Activated CD4-positive, alpha-beta T cell treated with anti-CD3 and anti-CD28 coated beads, Interleukin-10, Interleukin-2, amounts not matched to agents 100 ng/mL and 50 ng/mL, durations not matched to agents 16 hours and 8 hours (primary cell): ENCODE measurements at regions not wholly inside any gene's neighbourhood (a gene's known extent, or its start where the extent isn't known, plus 50 kb on each side); places are given as distances from the start of the nearest gene placed in this dataset.

ENCODE experiments used
- DNase-seq: peaks from one replicate; pipeline ENCODE4 v3.0.0-alpha.2; 2020

DNA sequence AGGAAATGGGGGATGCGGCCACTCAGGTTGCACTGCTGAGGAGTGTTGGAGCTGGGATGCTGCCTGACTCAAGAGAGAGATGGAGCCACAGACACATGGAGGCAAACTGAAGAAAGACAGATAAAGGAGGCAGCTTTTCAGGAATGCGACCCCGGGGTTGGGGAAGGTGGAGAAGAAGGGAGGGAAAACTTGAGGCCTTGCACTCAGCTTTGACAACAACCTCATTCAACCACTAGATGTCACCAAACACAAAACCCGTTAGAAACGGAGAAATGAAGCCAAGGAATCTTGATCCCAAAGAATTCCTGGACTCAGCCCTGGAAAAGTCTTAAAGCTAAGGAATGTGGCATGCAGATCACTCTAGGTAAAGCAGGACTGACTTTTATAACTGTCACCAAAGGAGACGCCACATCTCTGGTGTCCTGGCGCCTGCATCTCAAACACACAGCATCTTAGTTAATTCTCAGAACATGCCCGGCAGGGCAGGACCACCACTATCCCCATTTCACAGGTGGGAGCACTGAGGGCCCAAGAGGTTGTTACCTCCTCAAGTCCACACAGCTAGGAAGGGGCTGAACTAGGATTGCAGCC lies 59.6 kb upstream of the LMCD1 start:
- no peak for DNase-seq

DNA sequence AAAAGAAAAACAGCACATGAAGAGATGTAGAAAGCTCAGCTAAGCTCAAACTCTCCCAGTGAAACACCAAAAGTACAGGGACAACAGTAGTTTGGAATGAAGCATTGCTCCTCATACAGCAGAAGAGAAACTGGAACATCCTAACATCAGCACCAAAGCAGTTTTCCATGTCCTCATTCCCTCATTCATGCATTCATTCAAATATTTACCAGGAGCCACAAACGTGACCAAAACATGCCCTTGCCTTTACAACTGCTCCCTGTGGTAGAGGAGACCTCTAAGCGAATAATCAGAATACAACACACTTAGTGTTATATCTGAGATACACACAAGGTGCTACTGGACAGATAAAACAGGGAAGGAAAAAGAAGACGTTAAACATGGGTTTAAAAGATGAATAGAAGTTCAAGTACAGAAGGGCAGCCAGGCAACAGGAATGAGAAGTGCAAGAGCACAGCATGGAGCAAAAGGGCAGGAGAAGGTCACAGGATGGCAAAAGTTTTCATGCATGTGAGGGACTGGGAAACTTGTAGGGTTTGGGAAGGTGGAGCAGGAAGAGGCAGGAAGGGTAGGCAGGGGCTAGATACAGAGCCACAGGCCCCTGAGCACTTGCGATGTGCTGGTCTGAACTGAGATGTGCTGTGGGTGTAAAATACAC lies 58.5 kb upstream of the LMCD1 start:
- DNase-seq, result no peak

DNA sequence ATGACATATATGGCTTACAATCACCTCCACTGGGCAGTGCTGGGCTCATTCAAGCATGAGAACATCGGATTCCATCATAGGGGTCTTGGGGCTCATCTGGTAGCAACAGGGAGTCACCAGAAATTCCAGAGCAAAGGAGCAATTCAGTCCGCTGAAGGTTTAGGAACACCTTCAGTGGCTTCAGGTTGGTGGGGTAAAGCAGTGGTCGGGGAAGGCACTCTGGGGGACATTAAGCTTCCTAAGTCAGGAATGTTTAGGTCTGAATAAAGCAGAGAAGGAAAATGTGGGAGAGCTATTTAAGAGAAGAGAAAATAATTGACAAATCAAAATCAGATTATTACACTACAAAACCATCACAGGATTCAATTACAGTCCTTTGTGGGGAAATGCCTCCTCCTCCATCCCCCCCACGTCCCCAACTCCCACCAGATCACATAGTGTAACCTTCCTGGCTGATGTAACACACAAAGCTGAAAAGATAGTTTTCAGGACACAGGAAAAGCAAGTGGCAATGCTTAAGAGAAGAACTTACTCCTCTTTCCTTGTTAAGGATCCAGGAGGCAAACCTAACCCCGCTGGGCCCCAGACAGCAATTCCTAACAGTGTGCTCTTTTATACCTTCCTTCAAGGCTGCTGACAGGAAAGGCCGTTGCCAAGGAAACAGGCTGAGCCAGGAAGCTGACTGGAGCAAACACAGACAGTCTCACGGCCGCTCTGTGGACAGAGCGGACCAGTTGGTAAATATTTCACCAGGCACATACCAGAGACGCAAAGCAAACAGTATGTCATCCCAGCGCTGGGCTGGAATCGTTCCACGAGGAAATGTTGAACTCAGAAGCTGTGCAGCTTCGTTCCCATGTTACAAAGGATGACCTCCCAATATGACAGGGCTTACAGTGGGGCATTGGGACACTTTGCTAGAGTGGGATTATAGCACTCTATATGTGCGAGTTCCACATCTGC lies 57.5 kb upstream of the LMCD1 start:
- DNase-seq, result no peak

DNA sequence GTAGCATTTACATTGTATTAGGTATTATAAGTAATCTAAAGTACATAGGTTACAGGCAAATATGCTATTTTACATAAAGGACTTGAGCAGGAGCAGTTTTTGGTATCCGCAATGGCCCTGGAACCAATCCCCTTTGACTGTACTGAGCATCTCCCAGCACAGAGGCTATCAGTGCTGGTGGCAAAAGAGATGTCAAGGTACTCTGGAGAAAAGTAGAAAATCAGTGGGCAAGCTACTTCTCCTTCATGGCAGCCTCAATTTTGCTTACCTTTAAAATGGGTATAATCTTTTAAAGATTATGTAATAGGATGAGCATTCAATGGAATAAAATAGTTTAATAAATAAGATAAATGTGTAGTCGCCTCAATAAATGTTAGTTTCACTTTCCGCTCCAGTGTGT lies 56.7 kb upstream of the LMCD1 start:
- DNase-seq, result no peak

DNA sequence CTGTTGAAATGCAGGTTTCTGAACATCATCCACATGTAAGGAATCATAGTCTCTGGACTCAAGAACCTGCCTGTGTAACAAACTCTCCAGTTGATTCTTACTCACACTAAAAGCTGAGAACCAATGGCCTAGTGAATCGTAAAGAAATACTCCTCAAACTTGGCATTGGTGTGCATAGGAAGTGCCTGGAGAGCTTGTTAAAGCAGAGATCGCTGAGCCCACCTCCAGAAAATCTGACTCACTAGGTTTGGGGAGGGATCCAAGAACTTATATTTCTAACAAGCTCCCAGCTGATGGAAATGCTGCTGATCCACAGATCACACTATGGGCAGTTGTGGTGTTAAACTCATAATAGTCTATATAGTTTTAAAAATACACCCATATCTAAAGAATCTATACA lies 55.8 kb upstream of the LMCD1 start:
- DNase-seq, result no peak

DNA sequence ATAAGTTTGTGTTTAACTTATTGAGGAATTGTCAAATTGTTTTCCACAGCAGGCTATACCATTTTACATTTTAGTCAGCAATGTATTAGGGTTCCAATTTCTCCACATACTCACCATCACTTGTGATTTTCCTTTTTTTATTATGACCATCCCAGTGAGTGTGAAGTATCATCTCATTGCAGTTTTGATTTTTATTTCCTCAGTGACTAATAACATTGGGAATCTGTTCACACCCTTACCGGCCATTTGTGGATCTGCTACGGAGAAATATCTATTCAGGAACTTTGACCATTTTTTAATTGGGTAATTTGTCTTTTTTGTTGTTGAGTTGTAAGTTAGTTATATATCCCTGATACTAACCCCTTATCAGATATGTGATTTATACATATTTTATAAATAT lies 54.8 kb upstream of the LMCD1 start:
- no peak for DNase-seq

DNA sequence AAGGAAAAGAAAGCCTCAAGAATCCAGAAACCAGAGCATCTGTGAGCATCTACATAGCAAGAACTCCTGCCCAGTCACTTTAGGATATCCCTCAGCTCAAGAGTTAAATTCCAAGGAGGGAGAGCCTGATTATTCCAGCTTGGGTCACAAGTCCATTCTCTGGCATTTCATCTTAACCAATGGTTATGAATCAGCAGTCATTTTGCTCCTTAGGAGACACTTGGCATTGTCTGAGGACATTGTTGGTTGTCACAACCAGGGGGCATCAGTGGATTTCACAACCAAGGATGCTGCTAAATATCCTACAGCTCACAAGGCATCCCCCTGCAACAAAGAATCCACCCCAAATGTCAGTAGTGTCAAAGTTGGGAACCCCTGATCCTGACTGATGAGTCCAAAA lies 51.0 kb upstream of the LMCD1 start:
- DNase-seq, result no peak

DNA sequence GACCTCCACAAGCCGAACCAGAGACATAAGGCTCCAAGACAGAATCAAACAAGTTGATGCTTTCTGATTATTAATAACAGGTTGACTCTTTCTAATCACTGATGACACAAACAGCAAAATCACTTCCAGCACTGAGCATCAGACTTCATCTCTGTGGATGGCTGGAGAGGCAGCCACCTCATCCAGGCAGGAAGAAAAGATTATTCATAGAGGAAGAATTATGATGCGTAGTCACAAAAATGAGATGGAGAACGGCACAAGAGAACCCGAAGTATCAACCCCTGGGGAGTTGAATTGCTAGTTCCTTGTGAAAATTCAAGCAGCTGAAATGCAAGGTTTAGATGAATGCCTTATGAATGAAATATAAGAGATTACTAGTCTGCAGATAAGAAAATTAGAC lies 49.9 kb upstream of the LMCD1 start:
- no peak for DNase-seq
